ENCODE measurements at regions not wholly inside any gene's neighbourhood (a gene's known extent, or its start where the extent isn't known, plus 50 kb on each side); places are given as distances from the start of the nearest gene placed in this dataset.

- no peak for TF ChIP-seq CTCF (IDR thresholded peaks at IDR 0.05; ENCODE audit: low read length)
- TF ChIP-seq EZH2 (IDR thresholded peaks at IDR 0.05; ENCODE audit: borderline replicate concordance, low read length), result no peak
Observed at GRCh38 chr15:61654002-61654740, 406.1 kb downstream of the VPS13C start.
